ENCODE measurements at regions not wholly inside any gene's neighbourhood (a gene's known extent, or its start where the extent isn't known, plus 50 kb on each side); places are given as distances from the start of the nearest gene placed in this dataset.

DNA sequence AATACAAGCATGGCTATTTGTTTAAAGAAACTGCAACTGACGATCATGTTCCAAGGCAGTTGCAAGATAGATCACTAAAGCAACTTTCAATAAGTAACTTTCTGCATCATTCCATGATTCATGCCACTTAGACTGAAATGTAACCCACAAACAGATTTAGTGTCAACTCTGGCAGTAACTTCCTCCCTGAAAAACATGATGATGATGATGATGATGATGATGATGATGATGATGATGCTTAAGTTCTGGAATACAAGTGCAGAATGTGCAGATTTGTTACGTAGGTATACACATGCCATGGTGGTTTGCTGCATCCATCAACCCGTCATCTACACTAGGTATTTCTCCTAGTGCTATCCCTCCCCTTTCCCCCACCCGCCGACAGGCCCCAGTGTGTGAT is 754.7 kb downstream of the INHBA start:
- POLR2A ChIA-PET = no interaction called here
- in situ Hi-C loops (cut with MboI) = no loop called here
- no peak for FAIRE-seq

More for the DNA sequence above, 754.7 kb downstream of the INHBA start:
- DNase-seq (ENCODE audit: low read depth, low spot score) (no peak), ATAC-seq (no peak)
- Histone ChIP-seq H3K4me2 (ENCODE audit: control insufficient read depth, insufficient read depth) (no peak overlapping the region), H3K4me1 (ENCODE audit: control insufficient read depth, insufficient read depth, low read length) (no peaks in the 10 kb centered on the region), H4K20me1 (ENCODE audit: control insufficient read depth, insufficient read depth) (no peaks in the 10 kb centered on the region), H2AFZ (ENCODE audit: control insufficient read depth, low read depth, low read length) (no peak overlapping the region), H3K36me3 (ENCODE audit: control insufficient read depth in 2 of 2, insufficient read depth in 2 of 2, low read length in 1 of 2) (no peaks in the 10 kb centered on the region), H3K79me2 (ENCODE audit: control insufficient read depth, insufficient read depth, low read length) (no peaks in the 10 kb centered on the region), H3K9ac (ENCODE audit: control insufficient read depth, insufficient read depth, low read length) (no peak overlapping the region), H3K9me3 (replicated peaks; ENCODE audit: control insufficient read depth, insufficient read depth, low read length) (no peaks in the 10 kb centered on the region; the same call in 2 of the 3 replicates), H3K4me3 (no peak overlapping the region), H3K27me3 (replicated peaks in 1 of 2; ENCODE audit: control insufficient read depth in 2 of 2, insufficient read depth in 2 of 2, low read length in 1 of 2) (no peaks in the 10 kb centered on the region), H3K27ac (ENCODE audit: control insufficient read depth, insufficient read depth) (no peak overlapping the region)
- intact Hi-C loops (cut with micrococcal nuclease; ENCODE audit: unreplicated experiment) = no loop called here
- CTCF ChIA-PET = no interaction called here
- 30% methylated on average over 4 of the region's 5 CpGs for WGBS (ENCODE audit: insufficient coverage, insufficient replicate concordance, low lambda C conversion rate, missing lambda C conversion rate)
- SMC1A ChIA-PET (ENCODE audit: uncharacterized antibody, unreplicated experiment) = no interaction called here
- TF ChIP-seq RCOR1 (conservative IDR thresholded peaks at IDR 0.05; ENCODE audit: low read depth, low read length) (no peak), PAX8 (IDR thresholded peaks at IDR 0.05) (no peak), MXI1 (IDR thresholded peaks at IDR 0.05; ENCODE audit: low read depth, low read length) (no peak), ASH2L (IDR thresholded peaks at IDR 0.05; ENCODE audit: borderline replicate concordance, low read depth) (no peak), STAT3 (IDR thresholded peaks at IDR 0.05; ENCODE audit: low read depth, low read length) (no peak), ZNF622 (IDR thresholded peaks at IDR 0.05) (no peak)
- TF ChIP-seq, protein P1, sequence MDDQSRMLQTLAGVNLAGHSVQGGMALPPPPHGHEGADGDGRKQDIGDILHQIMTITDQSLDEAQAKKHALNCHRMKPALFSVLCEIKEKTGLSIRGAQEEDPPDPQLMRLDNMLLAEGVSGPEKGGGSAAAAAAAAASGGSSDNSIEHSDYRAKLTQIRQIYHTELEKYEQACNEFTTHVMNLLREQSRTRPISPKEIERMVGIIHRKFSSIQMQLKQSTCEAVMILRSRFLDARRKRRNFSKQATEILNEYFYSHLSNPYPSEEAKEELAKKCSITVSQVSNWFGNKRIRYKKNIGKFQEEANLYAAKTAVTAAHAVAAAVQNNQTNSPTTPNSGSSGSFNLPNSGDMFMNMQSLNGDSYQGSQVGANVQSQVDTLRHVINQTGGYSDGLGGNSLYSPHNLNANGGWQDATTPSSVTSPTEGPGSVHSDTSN (IDR thresholded peaks at IDR 0.05; ENCODE audit: insufficient replicate concordance, low read depth, low read length) = no peak
- TF ChIP-seq, protein P2, sequence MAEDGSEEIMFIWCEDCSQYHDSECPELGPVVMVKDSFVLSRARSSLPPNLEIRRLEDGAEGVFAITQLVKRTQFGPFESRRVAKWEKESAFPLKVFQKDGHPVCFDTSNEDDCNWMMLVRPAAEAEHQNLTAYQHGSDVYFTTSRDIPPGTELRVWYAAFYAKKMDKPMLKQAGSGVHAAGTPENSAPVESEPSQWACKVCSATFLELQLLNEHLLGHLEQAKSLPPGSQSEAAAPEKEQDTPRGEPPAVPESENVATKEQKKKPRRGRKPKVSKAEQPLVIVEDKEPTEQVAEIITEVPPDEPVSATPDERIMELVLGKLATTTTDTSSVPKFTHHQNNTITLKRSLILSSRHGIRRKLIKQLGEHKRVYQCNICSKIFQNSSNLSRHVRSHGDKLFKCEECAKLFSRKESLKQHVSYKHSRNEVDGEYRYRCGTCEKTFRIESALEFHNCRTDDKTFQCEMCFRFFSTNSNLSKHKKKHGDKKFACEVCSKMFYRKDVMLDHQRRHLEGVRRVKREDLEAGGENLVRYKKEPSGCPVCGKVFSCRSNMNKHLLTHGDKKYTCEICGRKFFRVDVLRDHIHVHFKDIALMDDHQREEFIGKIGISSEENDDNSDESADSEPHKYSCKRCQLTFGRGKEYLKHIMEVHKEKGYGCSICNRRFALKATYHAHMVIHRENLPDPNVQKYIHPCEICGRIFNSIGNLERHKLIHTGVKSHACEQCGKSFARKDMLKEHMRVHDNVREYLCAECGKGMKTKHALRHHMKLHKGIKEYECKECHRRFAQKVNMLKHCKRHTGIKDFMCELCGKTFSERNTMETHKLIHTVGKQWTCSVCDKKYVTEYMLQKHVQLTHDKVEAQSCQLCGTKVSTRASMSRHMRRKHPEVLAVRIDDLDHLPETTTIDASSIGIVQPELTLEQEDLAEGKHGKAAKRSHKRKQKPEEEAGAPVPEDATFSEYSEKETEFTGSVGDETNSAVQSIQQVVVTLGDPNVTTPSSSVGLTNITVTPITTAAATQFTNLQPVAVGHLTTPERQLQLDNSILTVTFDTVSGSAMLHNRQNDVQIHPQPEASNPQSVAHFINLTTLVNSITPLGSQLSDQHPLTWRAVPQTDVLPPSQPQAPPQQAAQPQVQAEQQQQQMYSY (CRISPR knock-in tag; IDR thresholded peaks at IDR 0.05) = no peak
- BruUV-seq (replicated peaks) = no TSS peak
- RAD21 ChIA-PET (ENCODE audit: unreplicated experiment) = no interaction called here

Measured in GM12878 (cell line).